OCI-LY7 (cell line): ENCODE measurements at regions not wholly inside any gene's neighbourhood (a gene's known extent, or its start where the extent isn't known, plus 50 kb on each side); places are given as distances from the start of the nearest gene placed in this dataset.
"Not testable (repeated sequence)": the region's sequence is repeated elsewhere in the genome, so short reads cannot be mapped to it uniquely, and the experiment has no call there.

ENCODE experiments used
- BruUV-seq: library from RNA; stranded (reverse); fragments of 400-500 nt; replicated peaks from 2 replicates; lab custom pipeline; 2021; lab: Mats Ljungman, UMichigan
- CTCF ChIA-PET: fragments of 300-600 bp; sonication (Branson Sonifier 250); formaldehyde crosslinking; loops from one replicate; lab custom pipeline; 2022; ENCODE audit warnings: antibody characterized with exemption; ENCODE audit not compliant: unreplicated experiment; lab: Charles Lee
- POLR2A ChIA-PET: fragments of 300-600 bp; sonication (Branson Sonifier 250); formaldehyde crosslinking; loops from one replicate; lab custom pipeline; 2022; ENCODE audit warnings: antibody characterized with exemption; lab: Charles Lee
- DNase-seq: peaks from one replicate; pipeline ENCODE4 v3.0.0-alpha.2; 2015; ENCODE audit warnings: low spot score
- H2AFZ ChIP-seq: fragments of 200-600 bp; sonication (generic), shearing (Covaris generic); 2 replicates; pipeline ENCODE4 v1.6.1; 2014; ENCODE audit warnings: mild to moderate bottlenecking, antibody characterized with exemption, low read length, moderate library complexity
- H3K27ac ChIP-seq: fragments of 200-600 bp; sonication (generic); 2 replicates; pipeline ENCODE4 v1.5.1; 2014; ENCODE audit warnings: mixed run types, low read depth, mild to moderate bottlenecking, moderate library complexity, low read length, inconsistent platforms; ENCODE audit not compliant: poor library complexity, severe bottlenecking
- H3K36me3 ChIP-seq: fragments of 200-600 bp; sonication (generic); 2 replicates; pipeline ENCODE4 v1.6.1; 2014; ENCODE audit warnings: mild to moderate bottlenecking, antibody characterized with exemption, low read length, moderate library complexity, mixed read lengths; ENCODE audit not compliant: insufficient read depth
- H3K4me1 ChIP-seq: fragments of 200-600 bp; sonication (generic); 2 replicates; pipeline ENCODE4 v1.5.1; 2014; ENCODE audit warnings: mild to moderate bottlenecking, low read length; ENCODE audit not compliant: insufficient read depth, poor library complexity, severe bottlenecking
- H3K4me2 ChIP-seq: fragments of 200-600 bp; sonication (generic); 2 replicates; pipeline ENCODE4 v1.6.1; 2014; ENCODE audit warnings: mild to moderate bottlenecking, low read length
- H3K4me3 ChIP-seq: fragments of 200-600 bp; sonication (generic); 2 replicates; pipeline ENCODE4 v1.5.1; 2014; ENCODE audit warnings: mild to moderate bottlenecking, low read depth, low read length; ENCODE audit not compliant: poor library complexity, severe bottlenecking
- H3K79me2 ChIP-seq: fragments of 200-600 bp; sonication (generic); 2 replicates; pipeline ENCODE4 v1.6.1; 2016; ENCODE audit warnings: low read depth, mild to moderate bottlenecking, low read length, moderate library complexity, mixed read lengths; ENCODE audit not compliant: insufficient read depth
- H3K9me2 ChIP-seq: fragments of 200-600 bp; sonication (generic); 2 replicates; pipeline ENCODE4 v1.6.1; 2016; ENCODE audit warnings: mild to moderate bottlenecking, low read length, mixed read lengths; ENCODE audit not compliant: insufficient read depth
- H3K9me3 ChIP-seq: fragments of 200-600 bp; sonication (generic); 2 replicates; pipeline ENCODE4 v1.6.1; 2014; ENCODE audit warnings: mild to moderate bottlenecking, mixed run types, low read length, mixed read lengths
- H4K20me1 ChIP-seq: fragments of 200-600 bp; sonication (generic); 2 replicates; pipeline ENCODE4 v1.6.1; 2014; ENCODE audit warnings: mild to moderate bottlenecking, antibody characterized with exemption, low read length, moderate library complexity, mixed read lengths; ENCODE audit not compliant: insufficient read depth
- CTCF ChIP-seq: fragments of 200-600 bp; sonication (generic); conservative IDR thresholded peaks from 2 replicates; pipeline ENCODE4 v1.5.1; 2014; ENCODE audit warnings: mild to moderate bottlenecking, antibody characterized with exemption, low read length, moderate library complexity, mixed read lengths
- EZH2phosphoT487 ChIP-seq: fragments of 200-600 bp; sonication (generic); IDR thresholded peaks from 2 replicates; pipeline ENCODE4 v1.6.1; 2018; ENCODE audit warnings: low read depth, borderline replicate concordance, mild to moderate bottlenecking, mixed run types, antibody characterized with exemption, low read length, moderate library complexity, mixed read lengths
- intact Hi-C: fragments of 100-400 bp; cut with micrococcal nuclease; formaldehyde crosslinking; loops from one replicate; pipeline ENCODE4 v1.10.0; 2022; ENCODE audit not compliant: unreplicated experiment

GRCh38 chr5:40441733-40442132, 238.0 kb upstream of the PTGER4 start:
- no peak for TF ChIP-seq CTCF
- TF ChIP-seq EZH2phosphoT487 = no peak
- Histone ChIP-seq H3K4me3 (no peak overlapping the region), H2AFZ (no peak overlapping the region), H3K79me2 (no peaks in the 10 kb centered on the region), H3K9me3 (peaks cover 5% of the 10 kb centered on the region; the same call in 1 of the 2 replicates), H3K9me2 (no peaks in the 10 kb centered on the region), H4K20me1 (no peaks in the 10 kb centered on the region), H3K4me1 (no peaks in the 10 kb centered on the region), H3K36me3 (no peaks in the 10 kb centered on the region), H3K27ac (no peak overlapping the region), H3K4me2 (0 out of 2 replicates have a peak overlapping the region, but pooled peaks have one; percentile 12)
- ChIA-PET CTCF (no interaction called here), POLR2A (interaction anchor here (0.7 to 1.7 kb wide), 2 partner anchors 8 to 350 kb away, joined by 3 to 5 read pairs; no protein-coding TSS in a partner anchor)
- intact Hi-C loops = no loop called here
- DNase-seq = no peak
- BruUV-seq = no TSS peak

- intact Hi-C loops = no loop called here
- CTCF ChIA-PET = no interaction called here
These were observed 239.0 kb upstream of the PTGER4 start for GRCh38 chr5:40440746-40441145.

GRCh38 chr5:40439103-40439502, 240.6 kb upstream of the PTGER4 start:
- BruUV-seq, intact Hi-C loops: not testable (repeated sequence)

More at GRCh38 chr5:40440746-40441145, 239.0 kb upstream of the PTGER4 start:
- Histone ChIP-seq H3K79me2 (no peaks in the 10 kb centered on the region), H3K9me2 (no peaks in the 10 kb centered on the region), H3K9me3 (peaks cover 5% of the 10 kb centered on the region; the same call in 1 of the 2 replicates), H3K4me2 (no peak overlapping the region), H3K27ac (no peak overlapping the region), H3K4me1 (no peaks in the 10 kb centered on the region), H3K4me3 (no peak overlapping the region), H3K36me3 (no peaks in the 10 kb centered on the region), H4K20me1 (no peaks in the 10 kb centered on the region), H2AFZ (no peak overlapping the region)
- BruUV-seq = no TSS peak
- no peak for DNase-seq
- no peak for TF ChIP-seq EZH2phosphoT487
- no peak for TF ChIP-seq CTCF
- POLR2A ChIA-PET = interaction anchor here (0.6 kb wide), 1 partner anchor 10 kb away, joined by 3 read pairs; no protein-coding TSS in a partner anchor

GRCh38 chr5:40438646-40439045, 241.1 kb upstream of the PTGER4 start:
- H3K79me2 ChIP-seq, H4K20me1 ChIP-seq, CTCF ChIA-PET, H2AFZ ChIP-seq, H3K27ac ChIP-seq, H3K4me3 ChIP-seq, intact Hi-C loops, H3K9me3 ChIP-seq, POLR2A ChIA-PET, H3K9me2 ChIP-seq, H3K4me2 ChIP-seq, BruUV-seq, DNase-seq, H3K36me3 ChIP-seq, H3K4me1 ChIP-seq: not testable (repeated sequence)

More at GRCh38 chr5:40439103-40439502, 240.6 kb upstream of the PTGER4 start:
- H2AFZ ChIP-seq, H3K36me3 ChIP-seq, H3K4me2 ChIP-seq, CTCF ChIA-PET, POLR2A ChIA-PET, DNase-seq, H3K4me3 ChIP-seq, H3K27ac ChIP-seq, H3K79me2 ChIP-seq, H3K4me1 ChIP-seq, H3K9me2 ChIP-seq, H4K20me1 ChIP-seq, H3K9me3 ChIP-seq: not testable (repeated sequence)
